ENCODE measurements at regions not wholly inside any gene's neighbourhood (a gene's known extent, or its start where the extent isn't known, plus 50 kb on each side); places are given as distances from the start of the nearest gene placed in this dataset.

DNA sequence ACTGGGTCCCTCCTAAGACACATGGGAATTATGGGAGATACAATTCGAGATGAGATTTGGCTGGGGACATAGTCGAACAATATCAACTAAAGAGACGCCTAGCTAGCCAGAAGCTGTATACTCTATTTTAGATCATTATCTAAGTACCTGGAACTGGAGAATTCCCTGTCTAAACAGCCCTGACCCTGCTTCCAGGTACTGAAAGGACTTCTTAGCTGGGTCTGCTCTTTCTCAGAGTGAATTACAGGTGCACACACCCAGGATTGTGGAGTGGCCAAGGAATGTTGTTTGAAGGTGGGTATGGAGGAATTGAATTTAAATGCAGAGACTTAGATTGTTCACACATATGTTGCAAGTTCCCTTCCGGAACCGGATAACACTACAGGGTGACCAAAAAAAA is 733.0 kb downstream of the RPS29 start:
- Histone ChIP-seq H2BK5ac (ENCODE audit: low read depth, low read length, poor library complexity) (no peak overlapping the region), H2BK12ac (ENCODE audit: low read length) (no peak overlapping the region), H4K8ac (ENCODE audit: low read depth, low read length) (no peak overlapping the region), H4K12ac (ENCODE audit: low read depth, low read length) (no peak overlapping the region), H3K4ac (ENCODE audit: low read depth, low read length) (no peak overlapping the region), H3K23ac (ENCODE audit: low read length) (no peak overlapping the region), H2AFZ (ENCODE audit: insufficient read depth, low read length, poor library complexity) (no peak overlapping the region), H3K4me1 (ENCODE audit: control insufficient read depth in 1 of 2, insufficient read depth in 2 of 2, low read length in 2 of 2) (peaks cover 4 to 5% of the 10 kb centered on the region in 2 experiments), H3K14ac (ENCODE audit: low read length) (no peak overlapping the region), H3K79me2 (ENCODE audit: control insufficient read depth, insufficient read depth, low read length, poor library complexity) (no peaks in the 10 kb centered on the region), H3K27me3 (ENCODE audit: insufficient read depth, low read length) (no peaks in the 10 kb centered on the region), H3K36me3 (ENCODE audit: control insufficient read depth in 1 of 2, insufficient read depth in 2 of 2, low read length in 2 of 2) (no peaks in the 10 kb centered on the region), H3K18ac (ENCODE audit: low read length) (no peak overlapping the region), H3K4me3 (ENCODE audit: low read depth, low read length) (no peak overlapping the region), H3K9me3 (ENCODE audit: insufficient read depth, low read depth, low read length) (no peaks in the 10 kb centered on the region), H3K4me2 (ENCODE audit: low read length) (no peak overlapping the region), H4K91ac (ENCODE audit: low read depth, low read length) (no peak overlapping the region), H3K27ac (ENCODE audit: low read depth, low read length) (peak overlapping the region; percentile 53), H3K79me1 (ENCODE audit: low read length) (no peaks in the 10 kb centered on the region), H3K9ac (ENCODE audit: low read length) (no peak overlapping the region), H2BK120ac (ENCODE audit: insufficient read depth, low read length, poor library complexity) (no peak overlapping the region), H2AK5ac (ENCODE audit: low read length) (no peak overlapping the region)
- no peak for DNase-seq
- WGBS (ENCODE audit: extremely low coverage, insufficient coverage, insufficient read length) = no CpG with 5 or more reads among the region's 5 CpGs

- no peak overlapping the region for H3K4me2 ChIP-seq (ENCODE audit: low read length)
- no peaks in the 10 kb centered on the region for H3K27me3 ChIP-seq (ENCODE audit: insufficient read depth, low read length)
- WGBS (ENCODE audit: extremely low coverage, insufficient coverage, insufficient read length) = no CpG with 5 or more reads among the region's 2 CpGs
- H2BK5ac ChIP-seq (ENCODE audit: low read depth, low read length, poor library complexity) = no peak overlapping the region
- H2BK12ac ChIP-seq (ENCODE audit: low read length) = no peak overlapping the region
- no peak overlapping the region for H3K9ac ChIP-seq (ENCODE audit: low read length)
- no peak overlapping the region for H3K4me3 ChIP-seq (ENCODE audit: low read depth, low read length)
- H4K91ac ChIP-seq (ENCODE audit: low read depth, low read length) = no peak overlapping the region
- H3K36me3 ChIP-seq (ENCODE audit: control insufficient read depth in 1 of 2, insufficient read depth in 2 of 2, low read length in 2 of 2) = no peaks in the 10 kb centered on the region
- H3K4me1 ChIP-seq (ENCODE audit: control insufficient read depth in 1 of 2, insufficient read depth in 2 of 2, low read length in 2 of 2) = peaks cover 4 to 5% of the 10 kb centered on the region in 2 experiments
- no peaks in the 10 kb centered on the region for H3K79me1 ChIP-seq (ENCODE audit: low read length)
- no peaks in the 10 kb centered on the region for H3K9me3 ChIP-seq (ENCODE audit: insufficient read depth, low read depth, low read length)
- H4K12ac ChIP-seq (ENCODE audit: low read depth, low read length) = no peak overlapping the region
- no peak overlapping the region for H2BK120ac ChIP-seq (ENCODE audit: insufficient read depth, low read length, poor library complexity)
- no peak overlapping the region for H3K14ac ChIP-seq (ENCODE audit: low read length)
- no peak overlapping the region for H4K8ac ChIP-seq (ENCODE audit: low read depth, low read length)
- H3K27ac ChIP-seq (ENCODE audit: low read depth, low read length) = no peak overlapping the region
- H2AK5ac ChIP-seq (ENCODE audit: low read length) = no peak overlapping the region
- no peak for DNase-seq
- no peak overlapping the region for H3K4ac ChIP-seq (ENCODE audit: low read depth, low read length)
- no peaks in the 10 kb centered on the region for H3K79me2 ChIP-seq (ENCODE audit: control insufficient read depth, insufficient read depth, low read length, poor library complexity)
- H3K18ac ChIP-seq (ENCODE audit: low read length) = no peak overlapping the region
- H2AFZ ChIP-seq (ENCODE audit: insufficient read depth, low read length, poor library complexity) = no peak overlapping the region
- H3K23ac ChIP-seq (ENCODE audit: low read length) = no peak overlapping the region
These were observed 736.3 kb downstream of the RPS29 start for GRCh38 chr14:48849741-48850322.

GRCh38 chr14:48842785-48843184 is 743.4 kb downstream of the RPS29 start:
- Histone ChIP-seq H3K9ac (ENCODE audit: low read length) (no peak overlapping the region), H3K4me1 (ENCODE audit: control insufficient read depth in 1 of 2, insufficient read depth in 2 of 2, low read length in 2 of 2) (no peaks in the 10 kb centered on the region), H3K23ac (ENCODE audit: low read length) (no peak overlapping the region), H3K4me3 (ENCODE audit: low read depth, low read length) (no peak overlapping the region), H3K9me3 (ENCODE audit: insufficient read depth, low read depth, low read length) (no peaks in the 10 kb centered on the region), H3K4me2 (ENCODE audit: low read length) (no peak overlapping the region), H3K27ac (ENCODE audit: low read depth, low read length) (no peak overlapping the region), H3K79me2 (ENCODE audit: control insufficient read depth, insufficient read depth, low read length, poor library complexity) (no peaks in the 10 kb centered on the region), H4K91ac (ENCODE audit: low read depth, low read length) (no peak overlapping the region), H2AK5ac (ENCODE audit: low read length) (no peak overlapping the region), H3K4ac (ENCODE audit: low read depth, low read length) (no peak overlapping the region), H2BK120ac (ENCODE audit: insufficient read depth, low read length, poor library complexity) (no peak overlapping the region), H2BK5ac (ENCODE audit: low read depth, low read length, poor library complexity) (no peak overlapping the region), H2BK12ac (ENCODE audit: low read length) (no peak overlapping the region), H2AFZ (ENCODE audit: insufficient read depth, low read length, poor library complexity) (no peak overlapping the region), H4K12ac (ENCODE audit: low read depth, low read length) (no peak overlapping the region), H4K8ac (ENCODE audit: low read depth, low read length) (no peak overlapping the region), H3K14ac (ENCODE audit: low read length) (no peak overlapping the region), H3K36me3 (ENCODE audit: control insufficient read depth in 1 of 2, insufficient read depth in 2 of 2, low read length in 2 of 2) (no peaks in the 10 kb centered on the region), H3K79me1 (ENCODE audit: low read length) (no peaks in the 10 kb centered on the region), H3K18ac (ENCODE audit: low read length) (no peak overlapping the region), H3K27me3 (ENCODE audit: insufficient read depth, low read length) (no peaks in the 10 kb centered on the region)
- 100% methylated on average over 1 of the region's 2 CpGs for WGBS (ENCODE audit: extremely low coverage, insufficient coverage, insufficient read length)
- no peak for DNase-seq

- H3K79me1 ChIP-seq (ENCODE audit: low read length) = no peaks in the 10 kb centered on the region
- H3K36me3 ChIP-seq (ENCODE audit: control insufficient read depth in 1 of 2, insufficient read depth in 2 of 2, low read length in 2 of 2) = no peaks in the 10 kb centered on the region
- H3K18ac ChIP-seq (ENCODE audit: low read length) = no peak overlapping the region
- no peak overlapping the region for H3K9ac ChIP-seq (ENCODE audit: low read length)
- H3K27ac ChIP-seq (ENCODE audit: low read depth, low read length) = no peak overlapping the region
- no peak overlapping the region for H3K4me2 ChIP-seq (ENCODE audit: low read length)
- H4K12ac ChIP-seq (ENCODE audit: low read depth, low read length) = no peak overlapping the region
- H3K27me3 ChIP-seq (ENCODE audit: insufficient read depth, low read length) = no peaks in the 10 kb centered on the region
- H3K9me3 ChIP-seq (ENCODE audit: insufficient read depth, low read depth, low read length) = no peaks in the 10 kb centered on the region
- no CpG with 5 or more reads among the region's 3 CpGs for WGBS (ENCODE audit: extremely low coverage, insufficient coverage, insufficient read length)
- H3K4ac ChIP-seq (ENCODE audit: low read depth, low read length) = no peak overlapping the region
- H3K23ac ChIP-seq (ENCODE audit: low read length) = no peak overlapping the region
- no peak overlapping the region for H2BK12ac ChIP-seq (ENCODE audit: low read length)
- H3K14ac ChIP-seq (ENCODE audit: low read length) = no peak overlapping the region
- H2AFZ ChIP-seq (ENCODE audit: insufficient read depth, low read length, poor library complexity) = no peak overlapping the region
- DNase-seq = peak in 1 of 2 donors; percentile 8
- H2BK5ac ChIP-seq (ENCODE audit: low read depth, low read length, poor library complexity) = no peak overlapping the region
- H2AK5ac ChIP-seq (ENCODE audit: low read length) = no peak overlapping the region
- H3K4me1 ChIP-seq (ENCODE audit: control insufficient read depth in 1 of 2, insufficient read depth in 2 of 2, low read length in 2 of 2) = no peaks in the 10 kb centered on the region
- no peak overlapping the region for H4K91ac ChIP-seq (ENCODE audit: low read depth, low read length)
- H2BK120ac ChIP-seq (ENCODE audit: insufficient read depth, low read length, poor library complexity) = no peak overlapping the region
- H3K4me3 ChIP-seq (ENCODE audit: low read depth, low read length) = no peak overlapping the region
- no peaks in the 10 kb centered on the region for H3K79me2 ChIP-seq (ENCODE audit: control insufficient read depth, insufficient read depth, low read length, poor library complexity)
- no peak overlapping the region for H4K8ac ChIP-seq (ENCODE audit: low read depth, low read length)
These were observed 760.1 kb downstream of the RPS29 start for GRCh38 chr14:48826058-48826457.
